ENCODE measurements at regions not wholly inside any gene's neighbourhood (a gene's known extent, or its start where the extent isn't known, plus 50 kb on each side); places are given as distances from the start of the nearest gene placed in this dataset.

- no peak overlapping the region for H3K4me3 Mint-ChIP-seq
- H3K27ac ChIP-seq (ENCODE audit: low read depth), result no peak overlapping the region
- H3K79me2 ChIP-seq (replicated peaks; ENCODE audit: insufficient read depth), result no peaks in the 10 kb centered on the region
- no peak for TF ChIP-seq REST (IDR thresholded peaks at IDR 0.05; ENCODE audit: unreplicated experiment)
- no peak for TF ChIP-seq EZH2phosphoT487 (IDR thresholded peaks at IDR 0.05; ENCODE audit: unreplicated experiment)
- TF ChIP-seq STAT1 (IDR thresholded peaks at IDR 0.05; ENCODE audit: unreplicated experiment), result no peak
- no peak for TF ChIP-seq ZNF331 (CRISPR knock-in tag; IDR thresholded peaks at IDR 0.05; ENCODE audit: low read depth)
- TF ChIP-seq NANOG (IDR thresholded peaks at IDR 0.05; ENCODE audit: borderline replicate concordance), result no peak
- no peak for TF ChIP-seq EZH2 (IDR thresholded peaks at IDR 0.05; ENCODE audit: low read depth, unreplicated experiment)
- no peak for TF ChIP-seq JUNB (IDR thresholded peaks at IDR 0.05; ENCODE audit: unreplicated experiment)
- no peak for TF ChIP-seq ZNF114 (CRISPR knock-in tag; IDR thresholded peaks at IDR 0.05)
- TF ChIP-seq, protein P1, sequence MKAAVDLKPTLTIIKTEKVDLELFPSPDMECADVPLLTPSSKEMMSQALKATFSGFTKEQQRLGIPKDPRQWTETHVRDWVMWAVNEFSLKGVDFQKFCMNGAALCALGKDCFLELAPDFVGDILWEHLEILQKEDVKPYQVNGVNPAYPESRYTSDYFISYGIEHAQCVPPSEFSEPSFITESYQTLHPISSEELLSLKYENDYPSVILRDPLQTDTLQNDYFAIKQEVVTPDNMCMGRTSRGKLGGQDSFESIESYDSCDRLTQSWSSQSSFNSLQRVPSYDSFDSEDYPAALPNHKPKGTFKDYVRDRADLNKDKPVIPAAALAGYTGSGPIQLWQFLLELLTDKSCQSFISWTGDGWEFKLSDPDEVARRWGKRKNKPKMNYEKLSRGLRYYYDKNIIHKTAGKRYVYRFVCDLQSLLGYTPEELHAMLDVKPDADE (IDR thresholded peaks at IDR 0.05), result no peak
- TF ChIP-seq CTCF (conservative IDR thresholded peaks at IDR 0.05; ENCODE audit: low read depth in 2 of 2), result no peak
- no peak for TF ChIP-seq CREB1 (CRISPR knock-in tag; IDR thresholded peaks at IDR 0.05; ENCODE audit: low read depth)
- no peak for TF ChIP-seq POLR2AphosphoS5 (IDR thresholded peaks at IDR 0.05; ENCODE audit: low read depth)
- no peaks in the 10 kb centered on the region for H3K9me3 Mint-ChIP-seq
- ATAC-seq (no peak), DNase-seq (ENCODE audit: low spot score) (no peak)
- H3K4me1 ChIP-seq (ENCODE audit: insufficient read depth), result peaks cover 14% of the 10 kb centered on the region
- H3K27me3 Mint-ChIP-seq (ENCODE audit: insufficient read depth, low read depth, poor library complexity), result peaks cover under 1% of the 10 kb centered on the region
- H3K36me3 ChIP-seq (ENCODE audit: insufficient read depth), result no peaks in the 10 kb centered on the region
- no peak overlapping the region for H3K4me3 ChIP-seq
- peaks cover 32% of the 10 kb centered on the region for H3K4me1 Mint-ChIP-seq
- H3K4me2 ChIP-seq, result no peak overlapping the region
- no peaks in the 10 kb centered on the region for H3K36me3 Mint-ChIP-seq (ENCODE audit: low read depth)
- no peaks in the 10 kb centered on the region for H4K20me1 ChIP-seq (replicated peaks; ENCODE audit: insufficient read depth)
- no peaks in the 10 kb centered on the region for H3K9me2 ChIP-seq (ENCODE audit: insufficient read depth)
- no peaks in the 10 kb centered on the region for H3K27me3 ChIP-seq (ENCODE audit: insufficient read depth)
- no peak overlapping the region for H3K27ac Mint-ChIP-seq
- H3F3A ChIP-seq (replicated peaks; ENCODE audit: low read depth), result no peaks in the 10 kb centered on the region
- H2AFZ ChIP-seq, result peak overlapping the region; percentile 29; the same call in 1 of the 2 replicates
Measured at GRCh38 chr2:204257781-204258180, 287.5 kb upstream of the PARD3B start.

All from GM23338 (cell line).